Hindlimb muscle (tissue), 1 donor: ENCODE measurements at regions not wholly inside any gene's neighbourhood (a gene's known extent, or its start where the extent isn't known, plus 50 kb on each side); places are given as distances from the start of the nearest gene placed in this dataset.
"Not testable (repeated sequence)": the region's sequence is repeated elsewhere in the genome, so short reads cannot be mapped to it uniquely, and the experiment has no call there.

Source experiments
- DNase-seq: peaks from one replicate; pipeline ENCODE4 v3.0.0-alpha.2; 2013

DNA sequence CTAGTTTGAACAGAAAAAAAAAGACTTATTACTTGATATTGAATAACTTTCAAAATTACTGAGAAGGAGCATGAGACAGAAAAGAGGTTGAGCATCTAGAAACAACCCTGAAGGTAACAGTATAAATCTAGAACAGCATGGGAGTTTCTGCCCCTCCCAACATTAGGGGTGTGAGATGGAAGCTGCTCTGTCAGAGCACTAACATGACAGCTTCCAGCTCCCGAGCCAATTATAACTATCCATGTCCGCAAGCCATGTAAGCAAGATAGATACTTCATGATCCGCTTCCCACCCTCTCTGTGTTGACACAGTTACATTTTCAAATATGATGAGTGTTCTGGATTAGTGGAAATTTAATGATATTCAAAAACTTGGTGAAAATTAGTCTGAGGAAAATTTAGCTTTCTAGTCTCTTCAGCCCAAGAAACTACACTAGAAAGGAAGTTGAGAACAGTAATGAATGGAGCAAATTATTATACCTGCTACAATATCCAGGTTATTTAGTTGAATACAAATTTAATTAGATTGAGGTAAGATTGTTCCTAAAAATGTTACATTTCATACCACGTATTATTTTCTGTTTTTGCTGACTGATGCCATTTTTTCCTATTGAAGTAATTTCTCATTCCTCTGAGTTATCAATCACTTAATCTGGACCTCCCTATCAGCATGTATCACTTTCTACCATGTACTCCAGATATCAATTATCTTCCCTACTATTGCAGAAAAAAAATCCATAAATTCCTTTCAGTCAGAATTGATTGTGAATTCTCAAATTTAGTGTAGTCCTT is 129.3 kb upstream of the SLIT2 start:
- no peak for DNase-seq

DNA sequence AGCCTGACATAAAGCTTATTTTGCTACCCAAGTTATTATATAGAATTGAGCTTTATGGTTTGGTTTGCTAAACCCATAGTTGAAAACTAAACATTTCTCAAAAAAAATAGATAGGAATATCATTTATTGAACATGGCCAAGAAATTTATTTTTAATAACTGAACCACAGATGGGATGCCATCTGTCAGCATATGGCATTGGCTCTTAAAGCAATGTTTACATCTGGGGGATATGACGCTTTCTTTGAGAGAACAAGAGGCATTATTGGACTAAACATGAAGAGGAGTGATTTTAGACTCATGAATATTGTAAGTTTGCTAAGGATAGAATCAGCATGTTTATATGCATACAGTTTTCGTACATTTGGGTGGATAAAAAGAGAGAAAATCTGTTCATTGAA is 132.6 kb upstream of the SLIT2 start:
- DNase-seq, result no peak

DNA sequence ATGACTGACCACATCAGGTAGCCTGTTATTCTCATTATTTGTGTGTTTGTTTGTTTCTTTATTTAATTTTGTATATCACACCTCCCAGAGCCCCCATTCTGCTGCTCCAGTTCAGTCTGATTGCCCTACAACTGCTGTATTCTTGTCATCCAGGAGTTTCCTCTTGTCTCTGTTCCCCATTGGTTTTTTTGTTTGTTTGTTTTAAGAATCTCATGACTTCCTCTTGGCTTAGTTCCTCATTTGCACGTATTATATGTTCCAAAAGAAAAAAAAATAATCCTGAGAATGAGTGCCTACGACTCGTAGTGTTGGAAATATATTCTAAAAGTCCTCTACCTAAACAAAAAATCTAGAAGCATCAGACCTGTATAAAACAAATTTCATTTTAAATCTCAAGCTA is 142.3 kb upstream of the SLIT2 start:
- DNase-seq, result no peak

DNA sequence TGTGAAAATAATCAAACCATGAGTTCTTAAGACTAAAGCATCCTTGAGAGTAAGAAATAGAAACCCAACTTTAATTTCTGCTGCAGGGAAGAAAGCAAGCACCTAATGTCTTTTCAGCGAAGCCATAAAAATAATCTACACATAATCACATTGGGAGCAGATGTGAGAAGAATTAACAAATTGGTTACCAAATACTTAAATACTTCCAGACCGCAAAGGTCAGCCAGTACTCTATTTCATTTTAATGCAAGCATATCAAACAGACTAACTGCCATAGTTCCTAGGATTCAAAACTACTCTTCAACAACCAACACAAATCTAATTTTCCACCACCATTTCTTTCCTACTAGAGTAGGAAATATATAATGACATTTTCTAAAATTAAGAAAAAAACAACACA is 144.8 kb upstream of the SLIT2 start:
- no peak for DNase-seq

DNA sequence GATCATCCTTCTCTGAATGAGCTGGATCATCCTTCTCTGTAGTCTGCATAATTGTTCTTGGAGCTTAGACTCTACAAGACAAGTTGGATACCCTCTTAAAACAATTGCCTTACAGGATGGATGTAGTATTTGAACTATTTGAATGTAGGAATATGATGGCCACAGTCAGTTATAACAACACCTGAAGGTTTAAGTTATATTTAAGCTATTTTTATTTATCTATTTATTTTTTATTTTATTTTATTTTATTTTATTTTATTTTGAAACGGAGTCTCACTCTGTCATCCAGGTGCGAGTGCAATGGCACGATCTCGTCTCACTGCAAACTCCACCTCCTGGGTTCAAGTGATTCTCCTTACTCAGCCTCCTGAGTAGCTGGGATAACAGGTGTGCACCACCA is 149.9 kb upstream of the SLIT2 start:
- no peak for DNase-seq

DNA sequence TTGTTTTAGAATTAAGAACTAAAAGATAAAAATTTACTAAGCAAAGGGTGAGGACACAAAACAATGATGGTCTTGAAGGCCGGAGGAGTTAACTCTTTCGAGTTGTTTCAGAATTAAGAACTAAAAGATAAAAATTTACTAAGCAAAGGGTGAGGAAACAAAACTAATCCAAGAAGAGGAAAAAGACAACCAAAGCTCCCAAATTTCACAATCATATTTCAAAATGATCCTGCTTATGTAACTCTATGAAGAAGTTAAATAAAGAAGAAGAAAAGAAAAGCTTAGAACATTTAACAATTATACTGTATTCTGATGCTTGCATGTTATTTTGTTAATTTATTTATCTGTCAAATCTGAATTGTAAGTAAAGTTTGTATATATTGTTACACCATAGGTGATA is 154.8 kb upstream of the SLIT2 start:
- no peak for DNase-seq

DNA sequence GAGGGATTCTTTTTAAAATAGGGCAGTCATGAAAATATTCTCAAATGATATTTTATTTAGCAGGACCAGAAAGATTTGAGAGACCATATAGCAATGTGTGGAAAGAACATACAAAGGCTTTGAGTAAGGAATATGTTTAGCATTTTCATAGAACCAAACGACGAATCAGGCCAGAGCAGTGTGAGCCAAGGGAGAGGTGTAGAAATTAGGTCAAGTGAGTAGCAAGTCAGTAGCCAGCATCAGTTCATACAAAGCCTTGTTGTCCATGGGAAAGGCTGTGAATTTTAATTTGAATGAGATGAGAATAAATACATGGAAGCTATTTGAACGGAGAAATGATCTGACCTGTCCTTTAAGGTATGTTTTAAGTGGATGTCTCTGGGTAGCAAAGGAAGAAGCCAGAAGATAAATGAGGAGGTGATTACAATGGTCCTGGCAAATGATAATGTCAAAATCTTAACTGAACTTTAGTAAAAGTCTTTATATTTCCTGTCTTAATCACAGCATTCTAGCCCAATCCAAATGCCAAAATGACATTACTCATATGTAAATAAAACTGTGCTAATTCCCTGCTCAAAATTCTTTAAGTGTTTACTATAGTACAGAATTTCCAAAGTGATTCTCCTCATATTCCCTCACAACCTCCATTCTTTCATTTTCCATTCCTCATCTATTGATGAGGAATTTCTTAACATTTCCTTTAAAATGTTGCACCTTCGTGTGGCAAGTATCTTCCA is 155.7 kb upstream of the SLIT2 start:
- DNase-seq, result no peak

DNA sequence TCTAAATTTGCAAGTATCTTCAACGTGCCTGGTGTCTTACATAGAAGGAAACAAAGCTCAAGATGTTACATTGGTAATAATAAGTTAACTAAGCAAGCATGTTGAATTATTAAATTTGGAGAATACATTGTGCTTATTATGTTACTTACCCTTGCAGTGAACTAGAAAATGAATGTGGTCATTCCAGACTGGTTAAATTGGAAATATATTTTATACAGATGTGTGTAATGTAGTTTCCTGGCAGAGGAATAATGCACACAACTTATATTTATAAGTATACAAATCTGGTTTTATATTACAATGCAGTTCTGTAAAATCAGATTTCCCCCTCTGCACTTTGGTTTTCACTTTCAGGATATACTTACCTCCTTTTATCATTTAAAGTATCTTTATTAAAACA is 159.9 kb upstream of the SLIT2 start:
- no peak for DNase-seq

DNA sequence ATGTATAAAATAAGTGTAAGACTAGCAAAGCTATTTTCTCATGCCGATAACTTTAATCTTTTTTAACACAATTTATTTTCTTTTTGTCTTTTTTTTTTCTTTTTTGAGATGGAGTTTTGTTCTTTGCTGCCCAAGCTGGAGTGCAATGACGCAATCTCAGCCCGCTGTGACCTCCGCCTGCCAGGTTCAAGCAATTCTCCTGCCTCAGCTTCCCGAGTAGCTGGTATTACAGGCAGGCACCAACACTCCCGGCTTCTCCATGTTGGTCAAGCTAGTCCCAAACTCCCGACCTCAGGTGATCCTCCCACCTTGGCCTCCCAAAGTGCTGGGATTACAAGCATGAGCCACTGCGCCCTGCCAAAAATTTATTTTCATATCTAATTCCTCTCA is 164.2 kb upstream of the SLIT2 start:
- DNase-seq, result no peak

DNA sequence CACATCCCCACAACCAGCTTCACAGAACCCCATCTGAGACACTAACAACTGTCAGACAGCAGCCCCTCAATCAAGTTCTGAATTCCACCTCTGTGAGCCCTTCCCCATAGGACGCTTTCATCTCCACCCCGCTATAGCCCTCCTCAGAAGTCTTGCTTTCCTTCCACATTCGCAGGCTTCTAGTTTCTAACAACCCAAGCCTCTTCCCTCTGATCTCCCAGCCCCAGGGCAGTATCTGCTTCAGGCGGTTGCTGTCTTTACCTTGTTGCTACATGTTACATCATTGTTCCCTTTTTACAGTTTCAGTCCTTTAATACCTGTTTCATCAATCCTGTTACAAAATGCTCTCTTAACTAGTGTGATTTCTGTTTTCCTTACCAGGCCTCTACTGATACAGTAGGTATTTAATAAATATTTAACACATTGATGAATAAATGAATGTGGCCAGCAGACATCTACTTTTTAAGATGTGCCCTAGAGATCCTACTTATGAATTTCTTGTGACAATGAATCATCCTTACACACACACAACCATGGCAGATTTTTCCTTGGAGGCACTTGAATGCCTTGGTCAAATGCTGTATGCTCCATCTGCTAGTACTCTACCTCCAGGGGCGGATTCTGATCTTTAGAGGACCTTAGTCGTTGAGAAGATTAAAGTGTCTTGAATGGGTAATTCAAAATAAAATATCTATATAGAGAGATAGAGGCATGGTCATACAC is 164.7 kb upstream of the SLIT2 start:
- DNase-seq, result no peak

DNA sequence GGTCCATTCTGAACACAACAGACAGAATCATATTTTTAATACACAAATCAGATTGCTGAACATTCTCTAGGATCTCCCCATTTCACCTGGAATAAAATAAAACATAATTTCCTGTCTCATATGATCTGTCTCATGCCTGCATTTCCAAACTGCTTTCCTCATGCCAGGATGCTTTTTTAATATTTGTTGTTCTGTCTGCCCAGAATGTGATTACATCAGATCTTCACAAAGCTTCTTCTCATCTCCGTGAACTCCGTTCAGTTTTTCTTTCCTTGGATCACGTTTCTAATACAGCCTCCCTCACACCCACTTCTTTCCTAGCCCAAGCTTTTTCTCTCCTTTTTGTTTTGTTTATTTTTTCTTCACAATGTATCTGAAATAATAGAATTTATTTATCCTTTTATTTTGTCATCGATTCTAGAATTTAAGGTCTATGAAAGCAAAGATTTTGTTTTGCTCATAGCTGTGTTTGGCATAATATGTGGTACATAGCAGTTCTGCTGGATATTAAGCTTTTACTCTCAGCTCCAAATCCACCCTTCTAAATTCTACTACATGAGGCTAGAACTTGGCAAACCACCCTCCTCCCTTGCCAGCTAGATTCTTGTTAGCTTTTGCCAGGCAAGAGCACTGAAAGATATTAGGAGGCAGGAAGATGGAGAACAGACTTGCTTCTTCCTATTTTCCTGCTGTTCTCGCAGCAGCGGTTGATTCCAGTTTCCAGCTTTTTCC is 165.5 kb upstream of the SLIT2 start:
- no peak for DNase-seq

DNA sequence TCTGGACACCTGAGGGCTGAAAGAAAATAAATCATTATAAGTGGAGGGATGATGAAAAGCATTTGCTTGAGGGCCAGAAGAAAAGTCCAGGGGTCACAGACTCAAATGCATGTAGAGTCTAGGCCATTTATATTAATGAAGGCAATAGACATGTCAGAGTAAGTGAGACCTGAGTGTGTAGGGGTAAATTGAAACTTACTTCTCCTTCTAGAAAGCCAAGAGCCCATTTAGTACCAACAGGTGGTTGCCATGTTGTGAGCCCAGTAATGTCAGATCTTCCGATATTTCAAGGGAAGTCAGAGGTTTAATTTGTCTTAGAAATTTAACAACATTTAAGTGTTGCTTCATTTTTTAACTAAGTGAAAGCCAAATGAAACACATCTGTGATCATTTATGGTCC is 166.1 kb upstream of the SLIT2 start:
- DNase-seq, result no peak

DNA sequence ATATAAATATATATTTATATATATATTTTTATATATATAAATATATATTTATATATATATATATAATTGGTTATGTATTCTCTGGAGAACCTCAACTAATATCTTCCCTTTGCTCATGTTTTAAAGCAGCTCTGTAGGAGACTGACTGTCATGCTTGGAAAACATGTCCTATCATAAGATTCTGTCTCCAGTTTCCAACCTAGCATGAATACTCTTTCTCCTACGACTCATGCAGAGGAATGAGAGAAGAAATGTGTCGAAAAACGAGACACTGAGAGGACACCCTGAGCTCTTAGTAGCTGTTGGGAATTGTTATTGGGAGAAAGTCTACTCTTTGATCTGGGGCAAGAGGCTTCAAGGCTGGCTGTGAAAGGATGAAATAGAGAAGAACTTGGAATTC is 166.5 kb upstream of the SLIT2 start:
- DNase-seq, result no peak

DNA sequence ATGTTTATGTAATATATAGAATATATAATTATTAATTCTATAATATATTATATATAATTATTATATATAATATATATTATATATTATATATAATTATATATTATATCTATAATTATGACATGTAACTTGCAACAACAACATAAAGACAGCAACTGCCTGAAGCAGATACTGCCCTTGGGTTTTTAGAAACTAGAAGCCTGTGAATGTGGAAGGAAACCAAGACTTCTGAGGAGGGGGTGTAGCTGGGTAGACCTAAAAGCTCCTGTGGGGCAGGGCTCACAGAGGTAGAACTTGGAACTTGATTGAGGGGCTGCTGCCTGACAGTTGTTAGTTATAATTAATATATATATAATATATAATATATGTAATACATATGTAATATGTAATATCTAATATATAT is 167.2 kb upstream of the SLIT2 start:
- DNase-seq, result no peak

DNA sequence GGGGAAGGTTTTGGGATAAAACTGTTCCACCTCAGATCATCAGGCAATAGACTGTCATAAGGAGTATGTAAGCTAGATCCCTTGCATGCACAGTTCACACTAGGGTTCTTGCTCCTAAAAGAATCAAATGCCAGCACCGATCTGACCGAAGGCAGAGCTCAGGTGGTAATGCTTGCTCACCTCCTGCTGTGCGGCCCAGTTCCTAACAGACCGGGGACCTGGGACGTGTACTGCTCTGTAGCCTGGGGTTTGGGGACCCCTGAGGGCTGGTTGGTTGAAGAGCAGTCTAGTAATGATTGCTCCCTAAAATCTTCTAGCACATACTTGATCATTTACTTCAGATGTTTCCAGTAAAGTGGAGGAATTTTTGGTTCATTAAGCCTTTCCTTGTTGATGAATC is 173.1 kb upstream of the SLIT2 start:
- DNase-seq, result no peak

DNA sequence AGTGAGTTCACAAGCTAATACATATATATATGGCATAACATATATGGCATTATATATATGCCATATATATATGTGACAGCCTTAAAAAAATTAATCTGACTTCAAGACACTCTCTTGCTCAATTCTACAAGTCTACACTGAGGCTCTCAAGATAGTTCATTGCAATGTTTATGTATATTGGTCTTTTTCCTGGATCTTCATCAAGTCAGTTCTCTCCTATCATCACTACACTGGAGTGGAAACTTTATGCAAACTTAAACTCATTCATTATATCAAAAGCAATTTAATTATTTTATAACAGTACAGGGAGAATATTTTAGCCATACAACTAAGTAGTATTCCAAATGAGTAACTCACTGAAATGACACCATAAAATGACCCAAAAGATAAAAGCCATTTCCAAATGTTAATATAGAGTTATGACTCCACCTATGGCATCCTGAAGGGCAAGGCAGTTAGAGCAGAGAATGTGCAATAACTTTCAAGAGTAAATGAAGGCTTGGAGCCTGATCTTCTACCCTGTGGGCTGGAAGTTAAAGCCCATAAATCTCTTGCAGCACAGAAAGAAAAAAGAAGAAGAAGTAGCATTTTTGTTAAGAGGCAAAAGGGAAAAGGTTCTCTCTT is 176.3 kb upstream of the SLIT2 start:
- no peak for DNase-seq

DNA sequence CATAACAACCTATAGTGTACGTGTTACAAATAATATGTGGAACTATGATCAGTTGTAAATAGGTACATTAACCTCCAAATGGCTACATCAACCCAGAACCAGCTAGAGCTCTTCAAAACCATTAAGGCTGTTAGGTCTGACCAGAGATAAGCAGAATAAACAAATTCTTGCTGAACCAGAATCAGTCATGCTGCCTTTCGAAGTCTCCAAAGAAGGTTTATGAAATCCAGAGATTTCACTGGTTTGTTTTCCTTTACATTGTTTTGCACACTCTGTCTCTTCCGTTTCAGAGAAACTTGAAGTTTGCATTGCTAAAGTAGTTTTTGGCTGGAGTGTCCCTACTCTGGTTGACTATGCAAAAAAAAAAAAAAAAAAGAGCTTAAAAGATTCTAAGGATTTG is 177.3 kb upstream of the SLIT2 start:
- DNase-seq, result no peak

DNA sequence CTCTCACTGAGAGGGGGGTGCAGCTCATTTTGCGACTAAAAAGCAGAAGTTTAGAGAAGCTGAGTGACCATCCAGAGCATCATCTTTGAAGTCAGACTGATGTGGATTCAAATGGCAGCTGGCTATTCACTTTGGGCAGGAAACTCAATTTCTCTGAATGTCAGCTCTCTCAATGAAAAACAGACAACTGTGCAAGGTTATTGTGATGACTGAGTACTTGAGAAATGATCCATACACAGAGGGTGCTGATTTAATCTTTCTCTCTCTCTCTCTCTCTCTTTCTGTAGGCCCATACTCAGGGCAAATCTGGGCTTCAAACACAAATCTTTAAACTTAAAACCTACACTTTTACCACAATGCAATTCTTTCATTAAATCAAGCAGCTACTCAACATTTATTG is 185.8 kb upstream of the SLIT2 start:
- no peak for DNase-seq

DNA sequence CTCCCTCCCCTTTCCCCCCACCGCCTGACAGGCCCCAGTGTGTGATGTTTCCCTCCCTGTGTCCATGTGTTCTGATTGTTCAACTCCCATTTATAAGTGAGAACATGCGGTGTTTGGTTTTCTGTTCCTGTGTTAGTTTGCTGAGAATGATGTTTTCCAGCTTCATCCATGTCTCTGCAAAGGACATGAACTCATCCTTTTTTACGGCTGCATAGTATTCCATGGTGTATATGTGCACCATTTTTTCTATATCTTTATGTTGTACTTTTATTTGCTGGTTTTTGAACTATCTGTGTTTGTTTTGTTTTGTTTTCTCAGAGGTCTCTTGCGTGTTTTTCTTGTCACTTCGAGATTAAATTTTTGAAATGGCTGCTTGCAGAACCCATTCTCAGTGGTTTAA is 188.8 kb upstream of the SLIT2 start:
- DNase-seq, result not testable (repeated sequence)

DNA sequence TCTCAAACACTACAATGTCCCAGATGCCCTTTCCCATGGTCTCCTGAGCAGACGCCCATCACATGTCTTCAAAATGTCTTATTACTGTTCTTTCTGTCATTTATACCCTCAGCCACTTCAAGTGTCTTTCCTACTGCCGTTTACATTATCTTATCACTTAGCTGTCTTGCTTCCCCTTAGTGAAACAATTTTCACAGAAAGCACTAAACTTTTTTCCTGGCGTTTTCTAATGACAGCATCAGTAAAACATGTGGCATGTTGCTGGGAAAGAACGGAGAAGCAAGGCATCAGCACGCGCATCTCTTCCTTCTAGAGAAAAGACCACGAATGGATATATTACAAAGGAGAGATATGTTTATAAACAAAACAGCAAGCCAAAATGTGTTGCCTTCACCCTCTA is 189.7 kb upstream of the SLIT2 start:
- DNase-seq, result no peak

DNA sequence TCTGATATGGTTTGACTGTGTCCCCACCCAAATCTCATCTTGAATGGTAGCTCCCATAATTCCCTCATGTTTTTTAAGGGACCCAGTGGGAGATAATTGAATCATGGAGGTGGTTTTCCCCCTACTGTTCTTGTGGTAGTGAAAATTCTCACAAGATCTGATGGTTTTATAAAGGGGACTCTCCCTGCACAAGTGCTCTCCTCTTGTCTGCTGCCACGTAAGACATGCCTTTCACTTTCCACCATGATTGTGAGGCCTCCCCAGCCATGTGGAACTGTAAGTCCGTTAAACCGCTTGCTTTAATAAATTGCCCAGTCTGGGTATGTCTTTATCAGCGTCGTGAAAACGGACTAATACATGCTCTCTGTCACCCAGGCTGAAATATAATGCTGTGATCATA is 200.9 kb upstream of the SLIT2 start:
- DNase-seq, result no peak

DNA sequence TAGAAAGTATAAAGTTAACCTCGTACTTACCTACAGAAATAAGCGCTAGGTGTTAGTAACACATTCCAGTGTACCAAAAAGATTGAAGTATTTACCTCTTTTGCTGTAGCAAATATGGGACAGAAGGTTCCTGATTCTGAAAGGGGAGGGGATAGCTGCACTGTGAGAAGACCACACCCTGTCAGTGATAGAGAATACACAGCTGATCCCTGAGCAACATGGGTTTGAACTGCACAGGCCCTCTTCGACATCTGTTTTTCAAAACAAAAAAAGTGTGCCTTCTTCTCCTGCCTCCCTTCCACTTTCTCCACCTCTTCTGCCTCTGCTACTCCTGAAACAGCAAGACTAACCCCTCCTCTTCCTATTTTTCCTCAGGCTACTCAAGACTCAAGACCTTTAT is 201.8 kb upstream of the SLIT2 start:
- DNase-seq, result no peak
